Tibial artery (tissue), 4 donors: ENCODE measurements at regions not wholly inside any gene's neighbourhood (a gene's known extent, or its start where the extent isn't known, plus 50 kb on each side); places are given as distances from the start of the nearest gene placed in this dataset.

Experiments used
- DNase-seq, 2 donors: peaks; one replicate each; pipeline ENCODE4 v3.0.0-alpha.2; 2019
- H3K27ac ChIP-seq, 2 donors: fragments of 200-600 bp; sonication (generic) in 1 of 2; 1 replicate in 1 of 2; 2 replicates in 1 of 2; pipeline ENCODE4 v1.5.1; 2018 to 2019; ENCODE audit warnings: mild to moderate bottlenecking in 1 of 2
- H3K27me3 ChIP-seq, 2 donors: fragments of 200-600 bp; sonication (generic) in 1 of 2; one replicate each; pipeline versions ENCODE4 v1.5.1 to v1.6.0; 2016 to 2019
- H3K36me3 ChIP-seq, 3 donors: fragments of 200-600 bp; sonication (generic) in 2 of 3; one replicate each; pipeline ENCODE4 v1.5.1; 2016 to 2019; ENCODE audit warnings: mild to moderate bottlenecking in 2 of 3
- H3K4me1 ChIP-seq, 4 donors: fragments of 200-600 bp; sonication (generic) in 2 of 4; 1 replicate in 3 of 4; 2 replicates in 1 of 4; pipeline ENCODE4 v1.5.1; 2016 to 2019
- H3K4me3 ChIP-seq, 2 donors: fragments of 200-600 bp; sonication (generic) in 1 of 2; 1 replicate in 1 of 2; 2 replicates in 1 of 2; pipeline ENCODE4 v1.5.1; 2018 to 2019; ENCODE audit warnings: mild to moderate bottlenecking in 2 of 2
- H3K9me3 ChIP-seq, 3 donors: fragments of 200-600 bp; sonication (generic) in 1 of 3; one replicate each; pipeline ENCODE4 v1.5.1; 2016 to 2019
- intact Hi-C: fragments of 100-400 bp; cut with DNase I; formaldehyde crosslinking; loops from one replicate; pipeline ENCODE4 v1.15.0; 2023; ENCODE audit warnings: low total_unique reads
- TF ChIP-seq, protein P1 (sequence below), 2 experiments: fragments of 200-600 bp in 1 of 2; fragments of 450-650 bp in 1 of 2; IDR thresholded peaks; one replicate each; pipeline ENCODE4 v1.5.1; 2017 to 2019; ENCODE audit warnings: antibody characterized with exemption in 2 of 2, mild to moderate bottlenecking in 1 of 2, moderate library complexity in 1 of 2

DNA sequence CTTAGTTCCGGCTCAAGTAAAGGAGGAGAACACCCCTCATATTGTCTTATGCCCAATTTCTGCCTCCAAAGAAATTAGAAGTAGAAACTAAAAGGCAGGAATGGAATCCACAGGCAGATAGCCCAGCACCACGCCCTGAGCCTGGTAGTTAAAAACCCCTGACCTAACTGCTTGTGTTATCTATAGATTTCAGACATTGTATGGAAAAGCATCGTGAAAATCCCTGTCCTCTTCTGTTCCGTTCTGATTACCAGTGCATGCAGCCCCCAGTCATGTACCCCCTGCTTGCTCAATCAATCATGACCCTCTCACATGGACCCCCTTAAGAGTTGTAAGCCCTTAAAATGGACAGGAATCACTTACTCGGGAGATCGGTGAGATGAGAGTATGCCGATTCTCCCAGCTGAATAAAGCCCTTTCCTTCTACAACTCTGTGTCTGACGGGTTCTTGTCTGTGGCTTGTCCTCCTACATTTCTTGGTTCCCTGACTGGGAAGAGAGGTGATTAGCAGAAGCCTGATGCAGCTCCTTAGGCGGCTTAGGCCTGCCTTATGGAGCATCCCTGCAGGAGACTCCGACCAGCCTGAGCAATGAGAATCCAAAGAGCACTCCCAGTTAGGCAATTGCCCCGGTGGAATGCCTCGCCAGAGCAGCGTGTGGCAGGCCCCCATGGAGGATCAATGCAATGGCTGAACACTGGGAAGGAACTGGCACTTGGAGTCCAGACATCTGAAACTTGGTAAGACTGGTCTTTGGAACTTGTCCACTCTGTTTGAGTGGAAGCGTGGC is 362.6 kb upstream of the TCF4 start:
- intact Hi-C loops = no loop called here
- H3K27ac ChIP-seq = no peak overlapping the region

DNA sequence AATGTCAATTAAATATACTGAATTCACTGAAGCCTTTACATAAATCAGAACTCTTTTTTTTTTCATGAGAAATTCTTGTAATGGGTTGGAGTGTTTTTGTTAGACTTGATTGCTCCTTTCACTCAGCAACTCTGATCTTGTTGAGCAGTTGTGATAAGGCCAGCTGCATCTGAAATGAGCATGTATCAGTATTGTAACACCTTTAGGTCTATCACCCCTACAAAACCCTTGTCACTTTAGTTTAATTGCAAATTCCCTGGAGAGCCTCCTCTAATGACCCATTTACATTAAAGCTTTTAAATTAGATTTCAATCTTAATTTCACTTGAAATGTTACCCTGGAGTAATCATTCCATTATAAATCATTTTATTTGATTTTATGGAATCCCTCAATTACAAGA is 346.8 kb upstream of the TCF4 start:
- intact Hi-C loops = no loop called here

More for the DNA sequence above, 362.6 kb upstream of the TCF4 start:
- no peak for DNase-seq
- H3K9me3 ChIP-seq = no peaks in the 10 kb centered on the region
- no peaks in the 10 kb centered on the region for H3K36me3 ChIP-seq
- H3K4me3 ChIP-seq = no peak overlapping the region
- no peaks in the 10 kb centered on the region for H3K27me3 ChIP-seq
- TF ChIP-seq, protein P1, sequence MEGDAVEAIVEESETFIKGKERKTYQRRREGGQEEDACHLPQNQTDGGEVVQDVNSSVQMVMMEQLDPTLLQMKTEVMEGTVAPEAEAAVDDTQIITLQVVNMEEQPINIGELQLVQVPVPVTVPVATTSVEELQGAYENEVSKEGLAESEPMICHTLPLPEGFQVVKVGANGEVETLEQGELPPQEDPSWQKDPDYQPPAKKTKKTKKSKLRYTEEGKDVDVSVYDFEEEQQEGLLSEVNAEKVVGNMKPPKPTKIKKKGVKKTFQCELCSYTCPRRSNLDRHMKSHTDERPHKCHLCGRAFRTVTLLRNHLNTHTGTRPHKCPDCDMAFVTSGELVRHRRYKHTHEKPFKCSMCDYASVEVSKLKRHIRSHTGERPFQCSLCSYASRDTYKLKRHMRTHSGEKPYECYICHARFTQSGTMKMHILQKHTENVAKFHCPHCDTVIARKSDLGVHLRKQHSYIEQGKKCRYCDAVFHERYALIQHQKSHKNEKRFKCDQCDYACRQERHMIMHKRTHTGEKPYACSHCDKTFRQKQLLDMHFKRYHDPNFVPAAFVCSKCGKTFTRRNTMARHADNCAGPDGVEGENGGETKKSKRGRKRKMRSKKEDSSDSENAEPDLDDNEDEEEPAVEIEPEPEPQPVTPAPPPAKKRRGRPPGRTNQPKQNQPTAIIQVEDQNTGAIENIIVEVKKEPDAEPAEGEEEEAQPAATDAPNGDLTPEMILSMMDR (IDR thresholded peaks at IDR 0.05) = no peak
- H3K4me1 ChIP-seq = no peaks in the 10 kb centered on the region

DNA sequence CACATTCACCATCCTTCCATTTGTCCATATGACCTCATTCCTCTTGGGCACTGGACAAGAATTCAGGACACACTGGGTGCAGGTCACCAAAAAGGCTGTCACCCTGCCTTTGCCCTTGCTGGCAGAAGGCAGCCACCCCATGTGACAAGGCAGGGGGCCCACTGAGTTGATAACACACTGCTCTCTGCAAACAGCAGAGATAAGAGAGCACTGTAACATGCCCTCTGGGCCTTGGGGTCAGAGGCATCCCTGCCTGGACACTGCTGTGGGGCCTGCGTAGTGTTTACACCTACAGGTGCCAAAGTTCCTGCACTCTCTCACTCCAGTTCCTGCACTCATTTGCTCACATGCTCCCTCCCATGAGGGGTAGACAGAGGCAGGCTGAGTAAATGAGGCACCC is 344.7 kb upstream of the TCF4 start:
- Histone ChIP-seq H3K9me3 (peaks cover 0 to 13% (median 4%) of the 10 kb centered on the region in 3 donors), H3K4me3 (no peak overlapping the region), H3K4me1 (no peaks in the 10 kb centered on the region), H3K36me3 (no peaks in the 10 kb centered on the region), H3K27me3 (no peaks in the 10 kb centered on the region), H3K27ac (no peak overlapping the region)
- no peak for DNase-seq
- intact Hi-C loops = no loop called here
- TF ChIP-seq, protein P1 (IDR thresholded peaks at IDR 0.05) = no peak

More for the DNA sequence above, 346.8 kb upstream of the TCF4 start:
- DNase-seq = no peak
- Histone ChIP-seq H3K36me3 (no peaks in the 10 kb centered on the region), H3K27me3 (no peaks in the 10 kb centered on the region), H3K27ac (no peak overlapping the region), H3K4me3 (no peak overlapping the region), H3K9me3 (peaks cover 0 to 13% (median 4%) of the 10 kb centered on the region in 3 donors), H3K4me1 (no peaks in the 10 kb centered on the region)
- TF ChIP-seq, protein P1 (IDR thresholded peaks at IDR 0.05) = no peak

DNA sequence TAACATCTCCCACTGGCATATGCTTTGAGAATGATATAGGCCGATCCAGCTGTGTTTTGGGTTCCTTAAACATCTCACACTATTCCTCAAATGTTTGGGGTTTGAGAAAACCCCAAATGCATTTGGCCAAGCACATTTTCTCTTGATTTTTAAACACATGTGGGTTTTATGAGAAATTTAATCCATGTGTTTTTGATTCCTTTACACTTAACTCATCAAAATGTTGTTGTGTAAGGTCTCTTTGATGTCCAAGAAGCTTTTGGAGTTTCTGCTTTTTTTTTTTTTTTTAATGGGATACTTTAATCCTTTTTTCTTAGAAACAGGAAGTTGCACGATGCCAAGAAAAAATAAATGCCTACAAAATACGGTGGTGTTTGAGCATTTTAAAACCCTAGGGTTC is 339.8 kb upstream of the TCF4 start:
- TF ChIP-seq, protein P1 (IDR thresholded peaks at IDR 0.05) = no peak
- no peaks in the 10 kb centered on the region for H3K36me3 ChIP-seq
- DNase-seq = no peak
- no peaks in the 10 kb centered on the region for H3K9me3 ChIP-seq
- no peaks in the 10 kb centered on the region for H3K27me3 ChIP-seq
- H3K4me1 ChIP-seq = no peaks in the 10 kb centered on the region
- no peak overlapping the region for H3K27ac ChIP-seq
- no peak overlapping the region for H3K4me3 ChIP-seq
- intact Hi-C loops = no loop called here

GRCh38 chr18:55925772-55926171 is 337.8 kb upstream of the TCF4 start:
- TF ChIP-seq, protein P1 (IDR thresholded peaks at IDR 0.05) = no peak
- DNase-seq = no peak

More at GRCh38 chr18:55925772-55926171, 337.8 kb upstream of the TCF4 start:
- no peaks in the 10 kb centered on the region for H3K36me3 ChIP-seq
- H3K27ac ChIP-seq = no peak overlapping the region
- intact Hi-C loops = no loop called here
- H3K4me3 ChIP-seq = no peak overlapping the region
- H3K4me1 ChIP-seq = no peaks in the 10 kb centered on the region
- H3K27me3 ChIP-seq = no peaks in the 10 kb centered on the region
- no peaks in the 10 kb centered on the region for H3K9me3 ChIP-seq
